ENCODE measurements at regions not wholly inside any gene's neighbourhood (a gene's known extent, or its start where the extent isn't known, plus 50 kb on each side); places are given as distances from the start of the nearest gene placed in this dataset.

- Histone ChIP-seq H3K27me3 (no peaks in the 10 kb centered on the region), H3K4me1 (ENCODE audit: low read depth) (no peaks in the 10 kb centered on the region), H3K4me3 (no peak overlapping the region), H3K27ac (no peak overlapping the region), H3K36me3 (no peaks in the 10 kb centered on the region), H3K9me3 (ENCODE audit: low read depth) (no peaks in the 10 kb centered on the region)
- TF ChIP-seq CTCF (IDR thresholded peaks at IDR 0.05; ENCODE audit: low read depth, low read length) = no peak
- no peak for DNase-seq (ENCODE audit: low read depth in 1 of 2, low spot score in 1 of 2)
These were observed 243.2 kb downstream of the COL4A1 start for GRCh38 chr13:110063490-110064421.

GRCh38 chr13:110062777-110063442 lies 244.0 kb downstream of the COL4A1 start:
- H3K4me1 ChIP-seq (ENCODE audit: low read depth) = no peaks in the 10 kb centered on the region
- DNase-seq (ENCODE audit: low read depth in 1 of 2, low spot score in 1 of 2) = no peak
- H3K9me3 ChIP-seq (ENCODE audit: low read depth) = no peaks in the 10 kb centered on the region
- TF ChIP-seq CTCF (IDR thresholded peaks at IDR 0.05; ENCODE audit: low read depth, low read length) = no peak
- no peaks in the 10 kb centered on the region for H3K27me3 ChIP-seq
- no peaks in the 10 kb centered on the region for H3K36me3 ChIP-seq
- H3K27ac ChIP-seq = no peak overlapping the region
- H3K4me3 ChIP-seq = no peak overlapping the region

- Histone ChIP-seq H3K9me3 (ENCODE audit: low read depth) (no peaks in the 10 kb centered on the region), H3K27ac (no peak overlapping the region), H3K4me3 (no peak overlapping the region), H3K36me3 (no peaks in the 10 kb centered on the region), H3K27me3 (no peaks in the 10 kb centered on the region), H3K4me1 (ENCODE audit: low read depth) (no peaks in the 10 kb centered on the region)
- no peak for DNase-seq (ENCODE audit: low read depth in 1 of 2, low spot score in 1 of 2)
- TF ChIP-seq CTCF (IDR thresholded peaks at IDR 0.05; ENCODE audit: low read depth, low read length) = no peak
These were observed 244.7 kb downstream of the COL4A1 start for GRCh38 chr13:110062077-110062776.

GRCh38 chr13:110061270-110061669 lies 245.7 kb downstream of the COL4A1 start:
- no peaks in the 10 kb centered on the region for H3K9me3 ChIP-seq (ENCODE audit: low read depth)
- no peaks in the 10 kb centered on the region for H3K36me3 ChIP-seq
- no peak overlapping the region for H3K27ac ChIP-seq
- H3K4me3 ChIP-seq = no peak overlapping the region
- DNase-seq (ENCODE audit: low read depth in 1 of 2, low spot score in 1 of 2) = no peak
- no peaks in the 10 kb centered on the region for H3K27me3 ChIP-seq
- no peak for TF ChIP-seq CTCF (IDR thresholded peaks at IDR 0.05; ENCODE audit: low read depth, low read length)
- no peaks in the 10 kb centered on the region for H3K4me1 ChIP-seq (ENCODE audit: low read depth)

GRCh38 chr13:110057052-110057451 lies 249.9 kb downstream of the COL4A1 start:
- Histone ChIP-seq H3K9me3 (ENCODE audit: low read depth) (no peaks in the 10 kb centered on the region), H3K27me3 (no peaks in the 10 kb centered on the region), H3K36me3 (no peaks in the 10 kb centered on the region), H3K4me3 (no peak overlapping the region), H3K27ac (no peak overlapping the region), H3K4me1 (ENCODE audit: low read depth) (no peaks in the 10 kb centered on the region)
- no peak for TF ChIP-seq CTCF (IDR thresholded peaks at IDR 0.05; ENCODE audit: low read depth, low read length)
- DNase-seq (ENCODE audit: low read depth in 1 of 2, low spot score in 1 of 2) = no peak

Data from cardiac muscle cell (in vitro differentiated cells and primary cell).